Liver (tissue), 7 donors: ENCODE measurements at regions not wholly inside any gene's neighbourhood (a gene's known extent, or its start where the extent isn't known, plus 50 kb on each side); places are given as distances from the start of the nearest gene placed in this dataset.

Experiments used
- DNase-seq: peaks from one replicate; pipeline ENCODE4 v3.0.0-alpha.2; 2017; ENCODE audit warnings: low spot score
- H3K27ac ChIP-seq, 2 donors: one replicate each; pipeline ENCODE4 v1.7.0; 2013; ENCODE audit warnings: inconsistent platforms in 2 of 2, low read length in 2 of 2, control low read depth in 1 of 2, low read depth in 1 of 2, mild to moderate bottlenecking in 1 of 2
- H3K27me3 ChIP-seq, 4 donors: one replicate each; pipeline versions ENCODE4 v1.6.1 to v1.7.0; 2013; ENCODE audit warnings: low read length in 3 of 4, inconsistent platforms in 1 of 4, mild to moderate bottlenecking in 1 of 4, moderate library complexity in 1 of 4; ENCODE audit not compliant: control insufficient read depth in 4 of 4, insufficient read depth in 4 of 4
- H3K36me3 ChIP-seq, 4 donors: one replicate each; pipeline versions ENCODE4 v1.6.1 to v1.7.0; 2013; ENCODE audit warnings: low read length in 3 of 4, mild to moderate bottlenecking in 3 of 4, low read depth in 1 of 4, moderate library complexity in 1 of 4; ENCODE audit not compliant: control insufficient read depth in 4 of 4, insufficient read depth in 3 of 4
- H3K4me1 ChIP-seq, 4 donors: one replicate each; pipeline versions ENCODE4 v1.6.1 to v1.7.0; 2013; ENCODE audit warnings: low read length in 3 of 4, mild to moderate bottlenecking in 3 of 4, moderate library complexity in 1 of 4; ENCODE audit not compliant: control insufficient read depth in 4 of 4, insufficient read depth in 4 of 4
- H3K4me3 ChIP-seq, 3 donors: one replicate each; pipeline versions ENCODE4 v1.6.1 to v1.7.0; 2013; ENCODE audit warnings: low read length in 3 of 3, control low read depth in 1 of 3, low read depth in 1 of 3, mild to moderate bottlenecking in 1 of 3
- H3K9ac ChIP-seq, 2 donors: one replicate each; pipeline ENCODE4 v1.7.0; 2013; ENCODE audit warnings: low read length in 2 of 2, mild to moderate bottlenecking in 2 of 2, moderate library complexity in 2 of 2, control low read depth in 1 of 2, low read depth in 1 of 2
- H3K9me3 ChIP-seq, 4 donors: one replicate each; pipeline versions ENCODE4 v1.6.1 to v1.7.0; 2013; ENCODE audit warnings: low read length in 3 of 4; ENCODE audit not compliant: control insufficient read depth in 4 of 4
- ATF3 ChIP-seq: IDR thresholded peaks from 2 replicates; pipeline ENCODE4 v1.6.1; 2016; ENCODE audit warnings: antibody characterized with exemption
- EGR1 ChIP-seq, 2 donors: IDR thresholded peaks; 2 replicates each; pipeline ENCODE4 v1.6.1; 2016 to 2018; ENCODE audit warnings: antibody characterized with exemption in 2 of 2, low read depth in 2 of 2
- FOXA1 ChIP-seq: IDR thresholded peaks from 2 replicates; pipeline ENCODE4 v1.6.1; 2016; ENCODE audit warnings: antibody characterized with exemption
- FOXA2 ChIP-seq: IDR thresholded peaks from 2 replicates; pipeline ENCODE4 v1.6.1; 2016; ENCODE audit warnings: antibody characterized with exemption
- GABPA ChIP-seq, 2 donors: IDR thresholded peaks in 1 of 2; conservative IDR thresholded peaks in 1 of 2; 2 replicates each; pipeline ENCODE4 v1.6.1; 2016; ENCODE audit warnings: antibody characterized with exemption in 2 of 2, mild to moderate bottlenecking in 1 of 2, moderate library complexity in 1 of 2
- HNF4A ChIP-seq, 2 donors: conservative IDR thresholded peaks; 2 replicates each; pipeline ENCODE4 v1.6.1; 2016; ENCODE audit warnings: antibody characterized with exemption in 2 of 2, mild to moderate bottlenecking in 2 of 2
- HNF4G ChIP-seq: IDR thresholded peaks from 2 replicates; pipeline ENCODE4 v1.6.1; 2016; ENCODE audit warnings: antibody characterized with exemption
- JUND ChIP-seq, 2 donors: IDR thresholded peaks; 2 replicates each; pipeline ENCODE4 v1.6.1; 2016; ENCODE audit warnings: antibody characterized with exemption in 2 of 2
- NR2F2 ChIP-seq: IDR thresholded peaks from 2 replicates; pipeline ENCODE4 v1.6.1; 2016; ENCODE audit warnings: antibody characterized with exemption
- RAD21 ChIP-seq, 2 donors: IDR thresholded peaks; 2 replicates each; pipeline ENCODE4 v1.6.1; 2016; ENCODE audit warnings: antibody characterized with exemption in 2 of 2, mild to moderate bottlenecking in 2 of 2
- REST ChIP-seq: IDR thresholded peaks from 2 replicates; pipeline ENCODE4 v1.6.1; 2016; ENCODE audit warnings: antibody characterized with exemption, mild to moderate bottlenecking
- RXRA ChIP-seq, 2 donors: IDR thresholded peaks; 2 replicates each; pipeline ENCODE4 v1.6.1; 2017 to 2018; ENCODE audit warnings: antibody characterized with exemption in 2 of 2, mild to moderate bottlenecking in 1 of 2
- SP1 ChIP-seq: IDR thresholded peaks from 2 replicates; pipeline ENCODE4 v1.6.1; 2018; ENCODE audit warnings: antibody characterized with exemption, mild to moderate bottlenecking
- TAF1 ChIP-seq: conservative IDR thresholded peaks from 2 replicates; pipeline ENCODE4 v1.6.1; 2016; ENCODE audit warnings: antibody characterized with exemption, mild to moderate bottlenecking
- YY1 ChIP-seq: IDR thresholded peaks from 2 replicates; pipeline ENCODE4 v1.6.1; 2016; ENCODE audit warnings: antibody characterized with exemption, mild to moderate bottlenecking
- WGBS: extraction: QIAGEN DNeasy Blood & Tissue Kit; methylation state at CpG from one replicate; pipeline ENCODE4 v1.1.7; 2013; 5-methylcytosine and 5-hydroxymethylcytosine counted together
- TF ChIP-seq, protein P1 (sequence below): IDR thresholded peaks from 2 replicates; pipeline ENCODE4 v1.6.1; 2016; ENCODE audit warnings: antibody characterized with exemption
- donor health status: healthy.
- donor health status: healthy.
- donor health status: healthy.
- donor health status: healthy.

- peak; percentile 17 for TF ChIP-seq REST
- TF ChIP-seq GABPA (IDR thresholded peaks at IDR 0.05 in 1 of 2, conservative IDR thresholded peaks at IDR 0.05 in 1 of 2), result peak in 1 of 2 donors; percentile 38
- TF ChIP-seq HNF4G, result peak; percentile 84
- peak in 1 of 2 donors; percentile 10 for TF ChIP-seq JUND (IDR thresholded peaks at IDR 0.05)
Measured at GRCh38 chr16:85167589-85168537, 55.6 kb upstream of the CIBAR2 start (continued).

- H3K27ac ChIP-seq, result peak overlapping the region; percentile 70 to 82
Measured at GRCh38 chr16:85168732-85169256, 56.5 kb upstream of the CIBAR2 start.

More at GRCh38 chr16:85168732-85169256, 56.5 kb upstream of the CIBAR2 start:
- peak overlapping the region in 1 of 2 donors; percentile 71 for H3K9ac ChIP-seq
- H3K27me3 ChIP-seq, result no peaks in the 10 kb centered on the region
- H3K4me1 ChIP-seq, result peaks cover 17 to 71% (median 63%) of the 10 kb centered on the region in 4 donors
- H3K36me3 ChIP-seq, result no peaks in the 10 kb centered on the region
- TF ChIP-seq FOXA2 (no peak), HNF4A (conservative IDR thresholded peaks at IDR 0.05) (no peak), RXRA (IDR thresholded peaks at IDR 0.05) (no peak), RAD21 (IDR thresholded peaks at IDR 0.05) (no peak), FOXA1 (no peak), SP1 (no peak), TAF1 (no peak), EGR1 (IDR thresholded peaks at IDR 0.05; ENCODE audit: low read depth in 2 of 2) (no peak), JUND (IDR thresholded peaks at IDR 0.05) (no peak), NR2F2 (no peak), ATF3 (no peak), REST (no peak), HNF4G (no peak), YY1 (no peak)
- TF ChIP-seq, protein P1, sequence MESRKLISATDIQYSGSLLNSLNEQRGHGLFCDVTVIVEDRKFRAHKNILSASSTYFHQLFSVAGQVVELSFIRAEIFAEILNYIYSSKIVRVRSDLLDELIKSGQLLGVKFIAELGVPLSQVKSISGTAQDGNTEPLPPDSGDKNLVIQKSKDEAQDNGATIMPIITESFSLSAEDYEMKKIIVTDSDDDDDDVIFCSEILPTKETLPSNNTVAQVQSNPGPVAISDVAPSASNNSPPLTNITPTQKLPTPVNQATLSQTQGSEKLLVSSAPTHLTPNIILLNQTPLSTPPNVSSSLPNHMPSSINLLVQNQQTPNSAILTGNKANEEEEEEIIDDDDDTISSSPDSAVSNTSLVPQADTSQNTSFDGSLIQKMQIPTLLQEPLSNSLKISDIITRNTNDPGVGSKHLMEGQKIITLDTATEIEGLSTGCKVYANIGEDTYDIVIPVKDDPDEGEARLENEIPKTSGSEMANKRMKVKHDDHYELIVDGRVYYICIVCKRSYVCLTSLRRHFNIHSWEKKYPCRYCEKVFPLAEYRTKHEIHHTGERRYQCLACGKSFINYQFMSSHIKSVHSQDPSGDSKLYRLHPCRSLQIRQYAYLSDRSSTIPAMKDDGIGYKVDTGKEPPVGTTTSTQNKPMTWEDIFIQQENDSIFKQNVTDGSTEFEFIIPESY, result no peak
- H3K4me3 ChIP-seq, result peak overlapping the region; percentile 46 to 80 (median 57)
- H3K9me3 ChIP-seq, result no peaks in the 10 kb centered on the region
- no peak for DNase-seq
- 3% methylated on average over 44 of the region's 54 CpGs for WGBS
